ENCODE measurements at regions not wholly inside any gene's neighbourhood (a gene's known extent, or its start where the extent isn't known, plus 50 kb on each side); places are given as distances from the start of the nearest gene placed in this dataset.

DNA sequence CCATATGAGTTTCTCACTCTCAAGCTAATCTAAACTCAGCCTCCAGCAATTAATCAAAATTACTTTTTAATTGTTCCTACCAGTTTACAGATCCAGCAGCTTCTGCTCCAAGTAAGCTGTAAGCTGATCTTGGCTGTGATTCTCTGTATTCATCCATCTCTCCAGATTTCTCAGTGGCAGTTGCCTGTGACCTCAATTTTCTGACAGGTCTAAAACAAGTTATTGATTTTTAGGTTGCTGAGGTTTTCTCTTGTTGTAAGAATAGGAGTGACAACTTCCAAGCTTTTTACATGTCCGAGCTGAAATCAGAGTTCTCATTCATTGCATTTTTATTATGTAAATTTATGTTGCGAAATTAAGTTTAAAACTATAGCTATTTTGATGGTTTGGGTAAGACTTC is 1044.4 kb downstream of the PLA2G4A start:
- DNase-seq (ENCODE audit: insufficient read length, low spot score) (no peak), FAIRE-seq (peak; percentile 92)
- TF ChIP-seq, protein P1, sequence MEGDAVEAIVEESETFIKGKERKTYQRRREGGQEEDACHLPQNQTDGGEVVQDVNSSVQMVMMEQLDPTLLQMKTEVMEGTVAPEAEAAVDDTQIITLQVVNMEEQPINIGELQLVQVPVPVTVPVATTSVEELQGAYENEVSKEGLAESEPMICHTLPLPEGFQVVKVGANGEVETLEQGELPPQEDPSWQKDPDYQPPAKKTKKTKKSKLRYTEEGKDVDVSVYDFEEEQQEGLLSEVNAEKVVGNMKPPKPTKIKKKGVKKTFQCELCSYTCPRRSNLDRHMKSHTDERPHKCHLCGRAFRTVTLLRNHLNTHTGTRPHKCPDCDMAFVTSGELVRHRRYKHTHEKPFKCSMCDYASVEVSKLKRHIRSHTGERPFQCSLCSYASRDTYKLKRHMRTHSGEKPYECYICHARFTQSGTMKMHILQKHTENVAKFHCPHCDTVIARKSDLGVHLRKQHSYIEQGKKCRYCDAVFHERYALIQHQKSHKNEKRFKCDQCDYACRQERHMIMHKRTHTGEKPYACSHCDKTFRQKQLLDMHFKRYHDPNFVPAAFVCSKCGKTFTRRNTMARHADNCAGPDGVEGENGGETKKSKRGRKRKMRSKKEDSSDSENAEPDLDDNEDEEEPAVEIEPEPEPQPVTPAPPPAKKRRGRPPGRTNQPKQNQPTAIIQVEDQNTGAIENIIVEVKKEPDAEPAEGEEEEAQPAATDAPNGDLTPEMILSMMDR (IDR thresholded peaks at IDR 0.05; ENCODE audit: insufficient read depth, missing control alignments) = no peak

- FAIRE-seq (peak; percentile 70), DNase-seq (ENCODE audit: insufficient read length, low spot score) (no peak)
- TF ChIP-seq, protein P1 (IDR thresholded peaks at IDR 0.05; ENCODE audit: insufficient read depth, missing control alignments) = no peak
These were observed 1048.0 kb downstream of the PLA2G4A start for GRCh38 chr1:187876775-187877174.

DNA sequence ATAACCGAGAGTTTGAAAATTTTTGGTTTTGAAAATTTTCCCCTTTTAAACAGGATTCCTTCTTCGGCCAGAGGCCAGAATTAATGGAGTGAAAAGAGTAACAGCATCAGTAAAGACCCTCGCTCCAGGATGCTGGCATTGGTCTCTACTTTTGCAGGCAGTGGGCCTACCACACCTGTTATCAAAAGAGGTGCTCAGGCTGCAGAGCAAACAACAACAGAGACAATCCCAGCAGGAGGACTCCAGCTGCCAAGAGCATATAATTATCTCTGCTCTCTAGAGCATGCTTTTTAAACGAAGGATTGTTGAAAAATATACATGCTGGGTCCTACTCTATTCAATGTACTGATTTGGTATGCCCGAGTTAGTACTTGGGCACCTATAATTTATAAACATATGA is 1048.5 kb downstream of the PLA2G4A start:
- FAIRE-seq = no peak
- no peak for DNase-seq (ENCODE audit: insufficient read length, low spot score)

DNA sequence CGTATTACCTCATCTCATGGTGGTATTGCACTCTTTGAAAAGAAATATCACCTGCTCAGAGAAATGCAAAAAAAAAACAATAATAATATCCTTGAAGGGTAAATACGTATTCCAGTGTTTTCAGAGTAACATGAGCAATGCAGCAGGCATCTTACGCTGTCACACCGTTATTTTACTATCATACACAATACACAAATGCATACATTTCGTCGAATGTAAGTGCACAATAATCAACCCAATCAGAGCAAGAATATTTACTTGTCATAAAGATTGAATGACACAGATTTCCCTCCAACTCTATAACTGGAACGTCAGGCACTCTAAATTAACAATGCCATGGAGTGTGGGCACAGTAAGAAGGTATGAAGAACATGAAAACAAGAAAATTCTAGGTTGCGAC is 1050.1 kb downstream of the PLA2G4A start:
- FAIRE-seq (peak; percentile 92), DNase-seq (ENCODE audit: insufficient read length, low spot score) (no peak)
- TF ChIP-seq, protein P1 (IDR thresholded peaks at IDR 0.05; ENCODE audit: insufficient read depth, missing control alignments) = no peak

More for the DNA sequence above, 1048.5 kb downstream of the PLA2G4A start:
- TF ChIP-seq, protein P1 (IDR thresholded peaks at IDR 0.05; ENCODE audit: insufficient read depth, missing control alignments) = no peak

- DNase-seq (ENCODE audit: insufficient read length, low spot score) (no peak), FAIRE-seq (peak; percentile 55)
- TF ChIP-seq, protein P1 (IDR thresholded peaks at IDR 0.05; ENCODE audit: insufficient read depth, missing control alignments) = no peak
These were observed 1054.6 kb downstream of the PLA2G4A start for GRCh38 chr1:187883356-187883755.

GRCh38 chr1:187891993-187892682 is 1063.4 kb downstream of the PLA2G4A start:
- no peak for DNase-seq (ENCODE audit: insufficient read length, low spot score)
- peak; percentile 25 for FAIRE-seq
- TF ChIP-seq, protein P1 (IDR thresholded peaks at IDR 0.05; ENCODE audit: insufficient read depth, missing control alignments) = no peak

DNA sequence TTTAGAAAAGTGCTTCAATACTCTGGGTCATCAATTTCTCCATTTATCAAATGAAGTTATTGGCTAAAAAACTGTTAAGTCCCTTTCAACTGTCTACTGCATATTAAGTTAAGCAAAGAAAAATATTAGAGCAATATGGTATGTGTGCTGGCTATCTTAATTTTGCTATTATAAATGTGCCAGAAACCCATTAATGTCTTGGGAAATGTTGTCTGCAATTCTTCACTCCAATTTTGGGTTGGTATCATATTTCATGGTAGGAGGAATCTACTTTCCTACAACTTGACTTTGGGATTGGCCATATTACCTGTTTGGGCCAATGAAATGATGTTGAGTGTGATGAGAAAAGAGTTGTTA is 1063.9 kb downstream of the PLA2G4A start:
- DNase-seq (ENCODE audit: insufficient read length, low spot score) = no peak
- TF ChIP-seq, protein P1 (IDR thresholded peaks at IDR 0.05; ENCODE audit: insufficient read depth, missing control alignments) = no peak
- peak; percentile 25 for FAIRE-seq

All from D721Med (cell line).